ENCODE measurements at regions not wholly inside any gene's neighbourhood (a gene's known extent, or its start where the extent isn't known, plus 50 kb on each side); places are given as distances from the start of the nearest gene placed in this dataset.
"Not testable (repeated sequence)": the region's sequence is repeated elsewhere in the genome, so short reads cannot be mapped to it uniquely, and the experiment has no call there.

GRCh38 chr4:152063621-152064240 is 302.9 kb upstream of the GATB start:
- no peak for DNase-seq (ENCODE audit: low read depth)
- TF ChIP-seq CTCF (IDR thresholded peaks at IDR 0.05; ENCODE audit: insufficient read depth, low read length, poor library complexity, severe bottlenecking): no peak
- peaks cover 2% of the 10 kb centered on the region for H3K27me3 ChIP-seq (ENCODE audit: control insufficient read depth, insufficient read depth, low read length)
- no peak overlapping the region for H3K4me3 ChIP-seq (ENCODE audit: low read depth, low read length)
- H3K36me3 ChIP-seq (ENCODE audit: control insufficient read depth, insufficient read depth, low read length): no peaks in the 10 kb centered on the region

GRCh38 chr4:152062936-152063620 is 302.3 kb upstream of the GATB start:
- H3K27me3 ChIP-seq (ENCODE audit: control insufficient read depth, insufficient read depth, low read length): peaks cover 2% of the 10 kb centered on the region
- no peak overlapping the region for H3K4me3 ChIP-seq (ENCODE audit: low read depth, low read length)
- no peak for TF ChIP-seq CTCF (IDR thresholded peaks at IDR 0.05; ENCODE audit: insufficient read depth, low read length, poor library complexity, severe bottlenecking)
- no peak for DNase-seq (ENCODE audit: low read depth)
- no peaks in the 10 kb centered on the region for H3K36me3 ChIP-seq (ENCODE audit: control insufficient read depth, insufficient read depth, low read length)

- TF ChIP-seq CTCF (IDR thresholded peaks at IDR 0.05; ENCODE audit: insufficient read depth, low read length, poor library complexity, severe bottlenecking): no peak
- peaks cover 2% of the 10 kb centered on the region for H3K27me3 ChIP-seq (ENCODE audit: control insufficient read depth, insufficient read depth, low read length)
- H3K36me3 ChIP-seq (ENCODE audit: control insufficient read depth, insufficient read depth, low read length): no peaks in the 10 kb centered on the region
- no peak overlapping the region for H3K4me3 ChIP-seq (ENCODE audit: low read depth, low read length)
- DNase-seq (ENCODE audit: low read depth): no peak
Measured at GRCh38 chr4:152054731-152055130, 293.9 kb upstream of the GATB start.

- TF ChIP-seq CTCF (IDR thresholded peaks at IDR 0.05; ENCODE audit: insufficient read depth, low read length, poor library complexity, severe bottlenecking): no peak
- no peak for DNase-seq (ENCODE audit: low read depth)
- Histone ChIP-seq H3K36me3 (ENCODE audit: control insufficient read depth, insufficient read depth, low read length) (no peaks in the 10 kb centered on the region), H3K4me3 (ENCODE audit: low read depth, low read length) (no peak overlapping the region), H3K27me3 (ENCODE audit: control insufficient read depth, insufficient read depth, low read length) (no peaks in the 10 kb centered on the region)
Measured at GRCh38 chr4:152052451-152053057, 291.7 kb upstream of the GATB start.

GRCh38 chr4:152051332-152051731 is 290.5 kb upstream of the GATB start:
- H3K4me3 ChIP-seq (ENCODE audit: low read depth, low read length); H3K36me3 ChIP-seq (ENCODE audit: control insufficient read depth, insufficient read depth, low read length); H3K27me3 ChIP-seq (ENCODE audit: control insufficient read depth, insufficient read depth, low read length); DNase-seq (ENCODE audit: low read depth): not testable (repeated sequence)

- Histone ChIP-seq H3K36me3 (ENCODE audit: control insufficient read depth, insufficient read depth, low read length) (no peaks in the 10 kb centered on the region), H3K27me3 (ENCODE audit: control insufficient read depth, insufficient read depth, low read length) (peaks cover 9% of the 10 kb centered on the region), H3K4me3 (ENCODE audit: low read depth, low read length) (no peak overlapping the region)
- DNase-seq (ENCODE audit: low read depth): no peak
- no peak for TF ChIP-seq CTCF (IDR thresholded peaks at IDR 0.05; ENCODE audit: insufficient read depth, low read length, poor library complexity, severe bottlenecking)
Measured at GRCh38 chr4:152050106-152050505, 289.3 kb upstream of the GATB start.
